ENCODE measurements at regions not wholly inside any gene's neighbourhood (a gene's known extent, or its start where the extent isn't known, plus 50 kb on each side); places are given as distances from the start of the nearest gene placed in this dataset.

- TF ChIP-seq CTCF (IDR thresholded peaks at IDR 0.05; ENCODE audit: insufficient read depth, low read length, poor library complexity, severe bottlenecking): peak; percentile 79
- Histone ChIP-seq H3K27me3 (replicated peaks; ENCODE audit: control insufficient read depth, insufficient read depth, low read length) (no peaks in the 10 kb centered on the region), H3K4me3 (replicated peaks; ENCODE audit: low read depth, low read length) (no peak overlapping the region), H3K36me3 (ENCODE audit: control insufficient read depth, insufficient read depth, low read length) (no peaks in the 10 kb centered on the region)
- DNase-seq (ENCODE audit: extremely low read depth, insufficient read length): peak; percentile 24
Measured at GRCh38 chr22:22710719-22711531, 66.5 kb downstream of the GGTLC2 start.

GRCh38 chr22:22711532-22711913 lies 67.1 kb downstream of the GGTLC2 start:
- no peak overlapping the region for H3K4me3 ChIP-seq (replicated peaks; ENCODE audit: low read depth, low read length)
- no peaks in the 10 kb centered on the region for H3K27me3 ChIP-seq (replicated peaks; ENCODE audit: control insufficient read depth, insufficient read depth, low read length)
- no peak for DNase-seq (ENCODE audit: extremely low read depth, insufficient read length)
- TF ChIP-seq CTCF (IDR thresholded peaks at IDR 0.05; ENCODE audit: insufficient read depth, low read length, poor library complexity, severe bottlenecking): no peak
- no peaks in the 10 kb centered on the region for H3K36me3 ChIP-seq (ENCODE audit: control insufficient read depth, insufficient read depth, low read length)

DNA sequence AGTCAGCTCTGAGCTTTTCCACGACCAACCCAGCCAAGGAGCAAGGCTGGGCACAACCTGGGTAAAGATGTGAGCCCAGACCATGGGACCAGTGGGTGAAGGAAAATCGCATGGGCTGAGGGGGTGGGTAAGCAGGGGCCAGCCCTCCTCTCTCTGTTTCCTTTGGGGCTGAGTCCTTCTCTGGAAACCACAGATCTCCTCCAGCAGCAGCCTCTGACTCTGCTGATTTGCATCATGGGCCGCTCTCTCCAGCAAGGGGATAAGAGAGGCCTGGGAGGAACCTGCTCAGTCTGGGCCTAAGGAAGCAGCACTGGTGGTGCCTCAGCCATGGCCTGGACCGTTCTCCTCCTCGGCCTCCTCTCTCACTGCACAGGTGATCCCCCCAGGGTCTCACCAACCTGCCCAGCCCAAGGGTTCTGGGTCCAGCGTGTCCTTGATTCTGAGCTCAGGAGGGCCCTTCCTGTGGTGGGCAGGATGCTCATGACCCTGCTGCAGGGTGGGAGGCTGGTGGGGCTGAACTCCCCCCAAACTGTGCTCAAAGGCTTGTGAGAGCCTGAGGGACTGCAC lies 67.8 kb downstream of the GGTLC2 start:
- H3K27me3 ChIP-seq (replicated peaks; ENCODE audit: control insufficient read depth, insufficient read depth, low read length): no peaks in the 10 kb centered on the region
- no peak for TF ChIP-seq CTCF (IDR thresholded peaks at IDR 0.05; ENCODE audit: insufficient read depth, low read length, poor library complexity, severe bottlenecking)
- H3K36me3 ChIP-seq (ENCODE audit: control insufficient read depth, insufficient read depth, low read length): no peaks in the 10 kb centered on the region
- no peak for DNase-seq (ENCODE audit: extremely low read depth, insufficient read length)
- H3K4me3 ChIP-seq (replicated peaks; ENCODE audit: low read depth, low read length): no peak overlapping the region

- Histone ChIP-seq H3K4me3 (replicated peaks; ENCODE audit: low read depth, low read length) (no peak overlapping the region), H3K36me3 (ENCODE audit: control insufficient read depth, insufficient read depth, low read length) (no peaks in the 10 kb centered on the region), H3K27me3 (replicated peaks; ENCODE audit: control insufficient read depth, insufficient read depth, low read length) (no peaks in the 10 kb centered on the region)
- TF ChIP-seq CTCF (IDR thresholded peaks at IDR 0.05; ENCODE audit: insufficient read depth, low read length, poor library complexity, severe bottlenecking): no peak
- DNase-seq (ENCODE audit: extremely low read depth, insufficient read length): no peak
Measured at GRCh38 chr22:22712666-22713365, 68.4 kb downstream of the GGTLC2 start.

GRCh38 chr22:22713416-22713815 lies 69.0 kb downstream of the GGTLC2 start:
- Histone ChIP-seq H3K36me3 (ENCODE audit: control insufficient read depth, insufficient read depth, low read length) (no peaks in the 10 kb centered on the region), H3K27me3 (replicated peaks; ENCODE audit: control insufficient read depth, insufficient read depth, low read length) (no peaks in the 10 kb centered on the region), H3K4me3 (replicated peaks; ENCODE audit: low read depth, low read length) (no peak overlapping the region)
- no peak for DNase-seq (ENCODE audit: extremely low read depth, insufficient read length)
- TF ChIP-seq CTCF (IDR thresholded peaks at IDR 0.05; ENCODE audit: insufficient read depth, low read length, poor library complexity, severe bottlenecking): no peak
